ENCODE measurements at regions not wholly inside any gene's neighbourhood (a gene's known extent, or its start where the extent isn't known, plus 50 kb on each side); places are given as distances from the start of the nearest gene placed in this dataset.

- H3K27ac ChIP-seq = no peak overlapping the region
- WGBS, 3 donors = 71 to 84% (median 81%) methylated on average over 3 of the region's 3 CpGs
- H3K36me3 ChIP-seq (ENCODE audit: insufficient read depth in 1 of 2, low read depth in 1 of 2) = no peaks in the 10 kb centered on the region
- ATAC-seq (no peak), DNase-seq (no peak)
- intact Hi-C loops (cut with DNase I) = no loop called here
- no peaks in the 10 kb centered on the region for H3K4me1 ChIP-seq
- no peak for TF ChIP-seq CTCF (IDR thresholded peaks at IDR 0.05)
- no peaks in the 10 kb centered on the region for H3K9me3 ChIP-seq
- no peak overlapping the region for H3K4me3 ChIP-seq
- no peaks in the 10 kb centered on the region for H3K27me3 ChIP-seq (ENCODE audit: insufficient read depth in 3 of 3, low read length in 2 of 3)
Measured at GRCh38 chr17:31750578-31750977, 108.5 kb downstream of the COPRS start.

DNA sequence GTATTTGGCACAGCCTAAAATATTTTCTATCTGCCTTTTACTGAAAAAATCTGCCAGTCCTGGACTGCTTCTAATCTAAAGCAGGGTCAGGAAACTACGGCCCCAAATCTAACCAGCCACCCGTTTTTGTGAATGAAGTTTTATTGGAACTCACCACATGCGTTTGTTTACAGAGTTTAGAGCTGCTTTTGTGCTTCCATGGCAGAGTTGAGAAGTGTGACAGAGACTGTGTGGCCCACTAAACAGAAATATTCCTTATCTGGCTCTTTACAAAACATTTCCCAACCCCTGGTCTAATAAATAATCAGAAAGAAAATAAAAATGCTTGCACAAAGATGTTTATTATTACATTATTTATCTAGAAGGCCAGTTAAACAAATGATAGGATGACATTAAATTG is 110.2 kb downstream of the COPRS start:
- ATAC-seq = no peak
- 75 to 84% (median 78%) methylated on average over 3 of the region's 3 CpGs for WGBS, 3 donors
- Histone ChIP-seq H3K27ac (no peak overlapping the region), H3K27me3 (ENCODE audit: insufficient read depth in 3 of 3, low read length in 2 of 3) (no peaks in the 10 kb centered on the region), H3K4me3 (no peak overlapping the region), H3K36me3 (ENCODE audit: insufficient read depth in 1 of 2, low read depth in 1 of 2) (no peaks in the 10 kb centered on the region), H3K9me3 (no peaks in the 10 kb centered on the region), H3K4me1 (no peaks in the 10 kb centered on the region)
- intact Hi-C loops (cut with DNase I) = no loop called here
- no peak for DNase-seq
- TF ChIP-seq CTCF (IDR thresholded peaks at IDR 0.05) = no peak

DNA sequence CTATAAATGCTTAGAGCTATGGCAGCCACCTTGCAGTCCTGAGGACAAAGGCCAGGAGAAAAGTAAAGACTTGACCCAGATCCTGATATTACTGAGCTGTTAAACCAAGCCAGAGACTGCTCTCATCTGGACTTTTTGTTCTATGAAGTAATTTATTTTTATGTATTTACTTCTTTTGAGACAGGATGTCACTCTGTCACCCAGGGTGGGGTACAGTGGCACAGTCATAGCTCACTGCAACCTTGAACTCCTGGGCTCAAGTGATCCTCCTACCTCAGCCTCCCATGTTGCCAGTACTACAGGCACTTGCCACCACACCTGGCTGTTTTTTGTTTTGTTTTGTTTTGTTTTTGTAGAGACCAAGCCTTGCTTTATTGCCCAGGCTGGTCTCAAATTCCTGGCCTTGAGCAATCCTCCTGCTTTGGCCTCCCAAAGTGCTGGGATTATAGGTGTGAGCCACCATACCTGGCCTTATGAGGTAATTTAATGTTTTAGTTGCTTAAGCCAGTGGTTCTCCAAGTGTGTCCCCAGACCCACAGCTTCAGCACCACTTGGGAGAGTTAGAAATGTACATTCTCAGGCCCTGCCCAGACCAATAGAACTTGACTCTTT is 112.1 kb downstream of the COPRS start:
- H3K4me1 ChIP-seq = no peaks in the 10 kb centered on the region
- no peak overlapping the region for H3K27ac ChIP-seq
- intact Hi-C loops (cut with DNase I) = no loop called here
- no peak for ATAC-seq
- no peaks in the 10 kb centered on the region for H3K9me3 ChIP-seq
- no peak overlapping the region for H3K4me3 ChIP-seq
- DNase-seq = no peak
- no peak for TF ChIP-seq CTCF (IDR thresholded peaks at IDR 0.05)
- peaks cover 0 to 5% (median 0%) of the 10 kb centered on the region in 3 donors for H3K27me3 ChIP-seq (ENCODE audit: insufficient read depth in 3 of 3, low read length in 2 of 3)
- no peaks in the 10 kb centered on the region for H3K36me3 ChIP-seq (ENCODE audit: insufficient read depth in 1 of 2, low read depth in 1 of 2)

DNA sequence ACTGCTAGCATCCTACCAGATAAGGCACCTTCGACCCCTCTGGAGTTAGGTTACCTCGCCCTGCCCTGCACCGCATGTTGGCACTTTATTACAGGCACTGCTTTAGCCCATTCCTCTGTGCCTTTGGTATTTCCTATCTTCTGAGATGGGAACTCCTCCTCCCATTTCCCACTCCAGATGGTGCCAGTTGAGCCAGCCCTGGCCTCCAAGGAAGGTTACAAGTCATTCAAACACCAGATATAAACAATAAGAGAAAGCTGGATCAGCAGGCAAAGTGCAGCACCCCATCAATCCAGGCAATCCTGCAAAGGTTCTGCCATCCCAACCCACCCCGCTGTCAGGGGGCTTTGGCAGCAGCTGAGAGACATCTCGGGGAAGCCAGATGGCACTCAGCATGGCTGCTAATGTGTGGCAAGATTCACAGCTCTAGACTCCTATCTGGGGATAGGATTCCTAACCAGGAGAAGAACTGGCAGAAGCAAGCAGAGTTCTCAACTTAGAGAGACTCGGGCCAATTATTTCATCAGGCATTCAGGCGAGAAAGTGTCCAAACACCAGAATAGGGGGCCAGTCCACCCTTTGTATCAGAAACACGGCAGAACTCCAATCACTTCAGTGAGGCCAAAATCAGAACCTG is 113.0 kb downstream of the COPRS start:
- no peak for ATAC-seq
- WGBS, 3 donors = 67 to 78% (median 68%) methylated on average over 8 of the region's 8 CpGs

More for the DNA sequence above, 113.0 kb downstream of the COPRS start:
- Histone ChIP-seq H3K27me3 (ENCODE audit: insufficient read depth in 3 of 3, low read length in 2 of 3) (peaks cover 0 to 5% (median 0%) of the 10 kb centered on the region in 3 donors), H3K27ac (no peak overlapping the region), H3K4me3 (no peak overlapping the region), H3K9me3 (no peaks in the 10 kb centered on the region), H3K36me3 (ENCODE audit: insufficient read depth in 1 of 2, low read depth in 1 of 2) (no peaks in the 10 kb centered on the region), H3K4me1 (no peaks in the 10 kb centered on the region)
- DNase-seq = no peak
- TF ChIP-seq CTCF (IDR thresholded peaks at IDR 0.05) = no peak
- intact Hi-C loops (cut with DNase I) = no loop called here

Measured in psoas muscle (tissue), 7 donors.